Heart right ventricle (tissue), 16 donors: ENCODE measurements at regions not wholly inside any gene's neighbourhood (a gene's known extent, or its start where the extent isn't known, plus 50 kb on each side); places are given as distances from the start of the nearest gene placed in this dataset.

Experiments
- ATAC-seq, 8 donors: fragments of 200-7000 bp; cut with Tn5 transposase; one replicate each; pipeline ENCODE4 v1.9.1; 2020; ENCODE audit warnings: mild to moderate bottlenecking in 8 of 8, moderate library complexity in 8 of 8, moderate number of reproducible peaks in 1 of 8
- DNase-seq, 2 donors: peaks; one replicate each; pipeline ENCODE4 v3.0.0-alpha.2; 2020
- H3K27ac ChIP-seq, 10 donors: fragments of 200-600 bp; sonication (generic) in 2 of 10; one replicate each; pipeline versions ENCODE4 v1.5.0 to v1.8.0; 2020 to 2022; ENCODE audit warnings: mild to moderate bottlenecking in 3 of 10
- H3K27me3 ChIP-seq, 7 donors: fragments of 200-600 bp; one replicate each; pipeline ENCODE4 v1.8.0; 2021 to 2022; ENCODE audit warnings: mild to moderate bottlenecking in 2 of 7
- H3K36me3 ChIP-seq, 9 donors: fragments of 200-600 bp; sonication (generic) in 1 of 9; one replicate each; pipeline versions ENCODE4 v1.5.0 to v1.8.0; 2020 to 2022; ENCODE audit warnings: mild to moderate bottlenecking in 2 of 9
- H3K4me1 ChIP-seq, 9 donors: fragments of 200-600 bp; sonication (generic) in 1 of 9; one replicate each; pipeline versions ENCODE4 v1.5.0 to v1.8.0; 2020 to 2022; ENCODE audit warnings: mild to moderate bottlenecking in 4 of 9
- H3K4me3 ChIP-seq, 10 donors: fragments of 200-600 bp; sonication (generic) in 2 of 10; one replicate each; pipeline versions ENCODE4 v1.5.0 to v1.8.0; 2020 to 2022; ENCODE audit warnings: mild to moderate bottlenecking in 7 of 10, moderate library complexity in 2 of 10
- H3K9me3 ChIP-seq, 11 donors: fragments of 200-600 bp in 10 of 11; sonication (generic) in 2 of 11; one replicate each; pipeline versions ENCODE4 v1.5.0 to v1.8.0; 2013 to 2022; ENCODE audit warnings: mild to moderate bottlenecking in 2 of 11, control low read depth in 1 of 11, moderate library complexity in 1 of 11
- WGBS, 2 donors: extraction: QIAGEN DNeasy Blood & Tissue Kit; methylation state at CpG; one replicate each; pipeline ENCODE4 v1.1.7; 2013; ENCODE audit warnings: inconsistent platforms in 1 of 2; 5-methylcytosine and 5-hydroxymethylcytosine counted together
- intact Hi-C, 10 donors: fragments of 100-400 bp; cut with DNase I; formaldehyde crosslinking; loops; one replicate each; pipeline versions ENCODE4 v1.11.1 to v1.14.2; 2022
- TF ChIP-seq, protein P1 (sequence below), 9 donors: fragments of 200-600 bp; sonication (generic) in 2 of 9; IDR thresholded peaks; one replicate each; pipeline versions ENCODE4 v1.5.0 to v1.8.0; 2021 to 2022; ENCODE audit warnings: antibody characterized with exemption in 9 of 9, mild to moderate bottlenecking in 5 of 9, moderate library complexity in 1 of 9
- donor health status: Arrhythmogenic right ventricular cardiomyopathy.
- donor health status: ischemic (EF 13 %, LVEDD 7.1; RV severe dilation, severe dysfunction).
- donor health status: healthy with polysubstance abuse.
- donor health status: DM: no; HTN: yes; CAD: no.
- donor health status: DM: no; HTN: no; CAD: no.
- donor health status: ischemic (EF 25% LVEDD 6.9; RV normal size, moderate dysfunction).
- donor health status: ischemic (EF 25% LVEDD 5.7; RV mildly dilated, moderate dysfunction).
- donor health status: healthy.
- donor health status: DM: yes; HTN: yes; CAD: no.
- donor health status: Ischemic cardiomyopathy.
- donor health status: ischemic (EF 35%, LVEDD 5.7; RV mildly dilated, moderate dysfunction).
- donor health status: nonischemic (EF 11% LVEDD 7.7; RV severe dilation, severe dysfunction).
- donor health status: DM: yes; HTN: yes; CAD: no.
- donor health status: PGD.
- donor health status: ischemic (EF 29% LVEDD 5.4; RV normal size, mild dysfunction).
- donor health status: nonischemic (EF 23%, LVEDD 6.1; RV moderate dilation, normal function).

DNA sequence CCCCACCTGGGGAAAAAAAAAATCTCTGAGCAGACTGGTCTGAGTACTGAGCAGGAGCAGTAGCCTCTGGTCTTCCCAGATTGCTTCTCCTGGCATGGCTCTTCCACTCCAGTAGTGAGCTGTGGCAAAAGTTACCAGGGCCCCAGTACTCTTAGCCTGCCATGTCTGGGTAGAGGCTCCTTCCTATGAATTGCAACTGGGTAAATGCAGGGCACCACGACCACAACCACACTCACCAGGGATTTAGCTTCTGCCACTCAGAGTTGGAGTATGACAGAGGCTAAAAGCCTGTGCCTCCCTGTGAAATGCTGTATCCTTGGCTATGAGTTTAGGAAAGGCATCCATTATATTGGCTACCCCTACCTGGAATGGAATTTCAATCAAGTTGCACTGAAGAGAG lies 67.9 kb upstream of the CCDC54 start:
- no peaks in the 10 kb centered on the region for H3K27me3 ChIP-seq
- no peak for ATAC-seq
- intact Hi-C loops = no loop called here
- peaks cover 0 to 6% (median 0%) of the 10 kb centered on the region in 11 donors for H3K9me3 ChIP-seq
- H3K27ac ChIP-seq = no peak overlapping the region
- H3K36me3 ChIP-seq = no peaks in the 10 kb centered on the region
- DNase-seq = no peak
- 78 to 96% methylated on average over 1 of the region's 1 CpG for WGBS, 2 donors
- TF ChIP-seq, protein P1, sequence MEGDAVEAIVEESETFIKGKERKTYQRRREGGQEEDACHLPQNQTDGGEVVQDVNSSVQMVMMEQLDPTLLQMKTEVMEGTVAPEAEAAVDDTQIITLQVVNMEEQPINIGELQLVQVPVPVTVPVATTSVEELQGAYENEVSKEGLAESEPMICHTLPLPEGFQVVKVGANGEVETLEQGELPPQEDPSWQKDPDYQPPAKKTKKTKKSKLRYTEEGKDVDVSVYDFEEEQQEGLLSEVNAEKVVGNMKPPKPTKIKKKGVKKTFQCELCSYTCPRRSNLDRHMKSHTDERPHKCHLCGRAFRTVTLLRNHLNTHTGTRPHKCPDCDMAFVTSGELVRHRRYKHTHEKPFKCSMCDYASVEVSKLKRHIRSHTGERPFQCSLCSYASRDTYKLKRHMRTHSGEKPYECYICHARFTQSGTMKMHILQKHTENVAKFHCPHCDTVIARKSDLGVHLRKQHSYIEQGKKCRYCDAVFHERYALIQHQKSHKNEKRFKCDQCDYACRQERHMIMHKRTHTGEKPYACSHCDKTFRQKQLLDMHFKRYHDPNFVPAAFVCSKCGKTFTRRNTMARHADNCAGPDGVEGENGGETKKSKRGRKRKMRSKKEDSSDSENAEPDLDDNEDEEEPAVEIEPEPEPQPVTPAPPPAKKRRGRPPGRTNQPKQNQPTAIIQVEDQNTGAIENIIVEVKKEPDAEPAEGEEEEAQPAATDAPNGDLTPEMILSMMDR (IDR thresholded peaks at IDR 0.05) = no peak
- no peak overlapping the region for H3K4me3 ChIP-seq
- no peaks in the 10 kb centered on the region for H3K4me1 ChIP-seq

DNA sequence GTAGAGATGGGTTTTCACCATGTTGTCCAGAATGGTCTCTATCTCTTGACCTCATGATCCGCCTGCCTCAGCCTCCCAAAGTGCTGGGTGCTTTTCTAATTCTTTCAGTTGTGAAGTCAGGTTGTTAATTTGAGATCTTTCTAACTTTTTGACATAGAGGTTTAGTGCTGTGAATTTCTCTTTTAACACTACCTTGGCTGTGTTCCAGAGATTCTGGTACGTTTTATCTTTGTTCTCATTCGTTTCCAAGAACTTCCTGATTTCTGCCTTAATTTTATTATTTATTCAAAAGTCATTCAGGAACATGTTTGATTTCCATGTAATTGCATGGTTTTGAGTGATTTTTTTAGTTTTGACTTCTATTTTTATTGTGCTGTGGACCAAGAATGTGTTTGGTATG lies 63.5 kb upstream of the CCDC54 start:
- no peak for ATAC-seq

DNA sequence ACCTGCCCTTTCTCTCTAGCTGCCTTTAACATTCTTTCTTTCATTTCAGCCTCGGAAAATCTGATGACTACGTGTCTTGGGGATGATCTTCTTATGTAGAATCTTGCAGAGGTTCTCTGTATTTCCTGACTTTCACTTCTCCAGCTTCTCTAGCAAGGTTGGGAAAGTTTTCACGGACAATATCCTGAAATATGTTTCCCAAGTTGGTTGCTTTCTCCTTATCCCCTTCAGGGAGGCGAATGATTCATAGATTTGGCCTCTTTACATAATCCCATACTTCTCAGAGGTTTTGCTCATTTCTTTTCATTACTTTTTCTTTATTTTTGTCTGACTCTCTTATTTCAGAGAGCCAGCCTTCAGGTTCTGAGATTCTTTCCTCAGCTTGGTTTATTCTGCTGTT lies 62.1 kb upstream of the CCDC54 start:
- 89% methylated on average over 4 of the region's 4 CpGs for WGBS, 2 donors
- TF ChIP-seq, protein P1 (IDR thresholded peaks at IDR 0.05) = no peak
- intact Hi-C loops = no loop called here
- ATAC-seq = no peak
- H3K9me3 ChIP-seq = peaks cover 0 to 6% (median 0%) of the 10 kb centered on the region in 11 donors
- H3K4me3 ChIP-seq = no peak overlapping the region
- H3K4me1 ChIP-seq = no peaks in the 10 kb centered on the region
- no peaks in the 10 kb centered on the region for H3K27me3 ChIP-seq
- H3K27ac ChIP-seq = no peak overlapping the region
- DNase-seq = no peak
- H3K36me3 ChIP-seq = no peaks in the 10 kb centered on the region

More for the DNA sequence above, 63.5 kb upstream of the CCDC54 start:
- 42 to 63% methylated on average over 3 of the region's 3 CpGs for WGBS, 2 donors
- intact Hi-C loops = no loop called here
- Histone ChIP-seq H3K4me1 (no peaks in the 10 kb centered on the region), H3K36me3 (no peaks in the 10 kb centered on the region), H3K9me3 (peaks cover 0 to 6% (median 0%) of the 10 kb centered on the region in 11 donors), H3K4me3 (no peak overlapping the region), H3K27ac (no peak overlapping the region), H3K27me3 (no peaks in the 10 kb centered on the region)
- DNase-seq = no peak
- TF ChIP-seq, protein P1 (IDR thresholded peaks at IDR 0.05) = no peak

DNA sequence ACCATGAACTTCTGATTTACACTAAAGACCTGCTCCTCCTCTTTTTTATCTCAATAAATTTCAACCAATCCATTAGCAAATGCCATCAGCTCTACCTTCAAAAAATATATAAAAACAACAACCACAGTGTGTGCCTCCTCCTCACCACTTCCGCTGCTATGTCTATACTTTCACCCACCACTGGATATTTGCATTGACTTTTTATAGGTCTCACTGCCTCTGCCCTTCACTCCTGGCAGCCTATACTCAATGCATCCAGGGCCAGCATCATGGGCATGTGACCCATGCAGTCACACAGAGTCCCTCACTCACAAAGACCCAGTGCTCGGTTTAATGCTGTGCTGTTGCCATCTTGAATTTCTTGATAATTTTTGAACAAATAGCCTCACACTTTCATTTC lies 53.5 kb upstream of the CCDC54 start:
- 96 to 97% methylated on average over 2 of the region's 2 CpGs for WGBS, 2 donors
- no peak for ATAC-seq

More for the DNA sequence above, 53.5 kb upstream of the CCDC54 start:
- H3K27me3 ChIP-seq = no peaks in the 10 kb centered on the region
- no peaks in the 10 kb centered on the region for H3K9me3 ChIP-seq
- intact Hi-C loops = no loop called here
- TF ChIP-seq, protein P1 (IDR thresholded peaks at IDR 0.05) = no peak
- H3K4me3 ChIP-seq = no peak overlapping the region
- H3K4me1 ChIP-seq = no peaks in the 10 kb centered on the region
- no peak for DNase-seq
- H3K27ac ChIP-seq = no peak overlapping the region
- H3K36me3 ChIP-seq = no peaks in the 10 kb centered on the region
